Neural progenitor cell (in vitro differentiated cells): ENCODE measurements at regions not wholly inside any gene's neighbourhood (a gene's known extent, or its start where the extent isn't known, plus 50 kb on each side); places are given as distances from the start of the nearest gene placed in this dataset.

Source experiments
- DNase-seq: peaks from one replicate; pipeline ENCODE4 v3.0.0-alpha.2; 2016; ENCODE audit warnings: low spot score
- H2AFZ ChIP-seq: fragments of 200-600 bp; sonication (generic); replicated peaks from 2 replicates; pipeline ENCODE4 v1.6.1; 2016; ENCODE audit warnings: antibody characterized with exemption
- H3F3A ChIP-seq: fragments of 200-600 bp; sonication (generic); 2 replicates; pipeline ENCODE4 v1.6.1; 2016; ENCODE audit warnings: antibody characterized with exemption, low read depth
- H3K27ac ChIP-seq: fragments of 200-600 bp; sonication (generic); 2 replicates; pipeline ENCODE4 v1.5.1; 2016; ENCODE audit warnings: mild to moderate bottlenecking
- H3K27me3 ChIP-seq: fragments of 200-600 bp; sonication (generic); 2 replicates; pipeline ENCODE4 v1.6.1; 2016; ENCODE audit warnings: mild to moderate bottlenecking, moderate library complexity
- H3K36me3 ChIP-seq: fragments of 200-600 bp; sonication (generic); 2 replicates; pipeline ENCODE4 v1.5.1; 2016
- H3K4me1 ChIP-seq: fragments of 200-600 bp; sonication (generic); 2 replicates; pipeline ENCODE4 v1.6.1; 2016; ENCODE audit warnings: mixed run types
- H3K4me2 ChIP-seq: fragments of 200-600 bp; sonication (generic); 2 replicates; pipeline ENCODE4 v1.6.1; 2016
- H3K4me3 ChIP-seq: fragments of 200-600 bp; sonication (generic); 2 replicates; pipeline ENCODE4 v1.5.1; 2016
- H3K79me2 ChIP-seq: fragments of 200-600 bp; sonication (generic); 2 replicates; pipeline ENCODE4 v1.6.1; 2016; ENCODE audit warnings: low read depth
- H3K9ac ChIP-seq: fragments of 200-600 bp; sonication (generic); 2 replicates; pipeline ENCODE4 v1.6.1; 2016
- H3K9me3 ChIP-seq: fragments of 200-600 bp; sonication (generic); 2 replicates; pipeline ENCODE4 v1.5.1; 2016; ENCODE audit warnings: low read depth
- H4K20me1 ChIP-seq: fragments of 200-600 bp; sonication (generic); 2 replicates; pipeline ENCODE4 v1.6.1; 2016; ENCODE audit warnings: low read depth
- H3K27ac Mint-ChIP-seq: 3 replicates; pipeline ENCODE4 v1.8.0; 2021; ENCODE audit warnings: mixed read lengths
- H3K27me3 Mint-ChIP-seq: 2 replicates; pipeline ENCODE4 v1.8.0; 2022; ENCODE audit warnings: low read depth, mild to moderate bottlenecking, inconsistent platforms, moderate library complexity, mixed read lengths; ENCODE audit not compliant: insufficient read depth
- H3K36me3 Mint-ChIP-seq: 3 replicates; pipeline ENCODE4 v1.8.0; 2021; ENCODE audit warnings: mixed read lengths
- H3K4me1 Mint-ChIP-seq: 3 replicates; pipeline ENCODE4 v1.8.0; 2021; ENCODE audit warnings: mixed read lengths
- H3K4me3 Mint-ChIP-seq: 3 replicates; pipeline ENCODE4 v1.8.0; 2021; ENCODE audit warnings: mild to moderate bottlenecking, moderate library complexity, mixed read lengths
- H3K9me3 Mint-ChIP-seq: 3 replicates; pipeline ENCODE4 v1.8.0; 2020; ENCODE audit warnings: mixed read lengths
- EZH2 ChIP-seq: fragments of 200-600 bp; sonication (generic); IDR thresholded peaks from 2 replicates; pipeline ENCODE4 v1.6.1; 2017; ENCODE audit warnings: antibody characterized with exemption, mild to moderate bottlenecking, moderate library complexity
- EZH2phosphoT487 ChIP-seq: fragments of 200-600 bp; sonication (generic); IDR thresholded peaks from 2 replicates; pipeline ENCODE4 v1.6.1; 2017; ENCODE audit warnings: antibody characterized with exemption
- TF ChIP-seq, protein P1 (sequence below): fragments of 200-600 bp; sonication (generic); IDR thresholded peaks from 2 replicates; pipeline ENCODE4 v1.5.1; 2017; ENCODE audit warnings: antibody characterized with exemption, mild to moderate bottlenecking

- H3K36me3 ChIP-seq, result no peaks in the 10 kb centered on the region
- H3K9ac ChIP-seq, result no peak overlapping the region
- Mint-ChIP-seq H3K27me3 (no peaks in the 10 kb centered on the region), H3K9me3 (no peaks in the 10 kb centered on the region), H3K4me1 (no peaks in the 10 kb centered on the region), H3K36me3 (no peaks in the 10 kb centered on the region), H3K4me3 (no peak overlapping the region), H3K27ac (no peak overlapping the region)
- H4K20me1 ChIP-seq, result no peaks in the 10 kb centered on the region
- no peak overlapping the region for H3K4me3 ChIP-seq
- no peaks in the 10 kb centered on the region for H3F3A ChIP-seq
- H3K4me1 ChIP-seq, result no peaks in the 10 kb centered on the region
- no peak for DNase-seq
- TF ChIP-seq, protein P1, sequence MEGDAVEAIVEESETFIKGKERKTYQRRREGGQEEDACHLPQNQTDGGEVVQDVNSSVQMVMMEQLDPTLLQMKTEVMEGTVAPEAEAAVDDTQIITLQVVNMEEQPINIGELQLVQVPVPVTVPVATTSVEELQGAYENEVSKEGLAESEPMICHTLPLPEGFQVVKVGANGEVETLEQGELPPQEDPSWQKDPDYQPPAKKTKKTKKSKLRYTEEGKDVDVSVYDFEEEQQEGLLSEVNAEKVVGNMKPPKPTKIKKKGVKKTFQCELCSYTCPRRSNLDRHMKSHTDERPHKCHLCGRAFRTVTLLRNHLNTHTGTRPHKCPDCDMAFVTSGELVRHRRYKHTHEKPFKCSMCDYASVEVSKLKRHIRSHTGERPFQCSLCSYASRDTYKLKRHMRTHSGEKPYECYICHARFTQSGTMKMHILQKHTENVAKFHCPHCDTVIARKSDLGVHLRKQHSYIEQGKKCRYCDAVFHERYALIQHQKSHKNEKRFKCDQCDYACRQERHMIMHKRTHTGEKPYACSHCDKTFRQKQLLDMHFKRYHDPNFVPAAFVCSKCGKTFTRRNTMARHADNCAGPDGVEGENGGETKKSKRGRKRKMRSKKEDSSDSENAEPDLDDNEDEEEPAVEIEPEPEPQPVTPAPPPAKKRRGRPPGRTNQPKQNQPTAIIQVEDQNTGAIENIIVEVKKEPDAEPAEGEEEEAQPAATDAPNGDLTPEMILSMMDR, result no peak
- TF ChIP-seq EZH2phosphoT487, result no peak
- H2AFZ ChIP-seq, result no peak overlapping the region
- no peaks in the 10 kb centered on the region for H3K27me3 ChIP-seq
- H3K4me2 ChIP-seq, result no peak overlapping the region
- no peaks in the 10 kb centered on the region for H3K79me2 ChIP-seq
- H3K27ac ChIP-seq, result no peak overlapping the region
- H3K9me3 ChIP-seq, result no peaks in the 10 kb centered on the region
These were observed 623.0 kb downstream of the TBC1D32 start for GRCh38 chr6:120711255-120711654.

DNA sequence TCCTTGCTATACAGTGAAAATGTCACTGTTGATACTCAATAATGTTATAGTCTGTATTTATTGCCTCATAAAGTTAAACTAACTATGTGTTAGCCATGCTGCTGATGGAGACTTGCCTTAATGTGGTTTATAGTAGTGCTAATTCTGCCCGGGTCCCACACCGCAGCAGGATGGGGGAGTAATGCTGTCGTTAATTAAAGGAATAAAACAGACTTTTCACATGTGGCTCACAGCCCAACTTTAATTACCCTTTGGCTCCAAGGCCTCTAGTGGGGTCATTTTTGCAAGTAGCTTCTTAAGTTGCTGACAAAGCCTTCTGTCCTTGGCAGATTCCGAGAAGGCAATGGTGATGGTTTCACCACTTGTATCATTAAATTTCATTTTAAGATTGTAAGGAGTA lies 634.3 kb downstream of the TBC1D32 start:
- Histone ChIP-seq H3K79me2 (no peaks in the 10 kb centered on the region), H3K27ac (no peak overlapping the region), H3F3A (no peaks in the 10 kb centered on the region), H3K9ac (no peak overlapping the region), H3K9me3 (no peaks in the 10 kb centered on the region), H3K27me3 (no peaks in the 10 kb centered on the region), H3K4me3 (no peak overlapping the region), H3K4me1 (no peaks in the 10 kb centered on the region), H4K20me1 (no peaks in the 10 kb centered on the region), H2AFZ (no peak overlapping the region), H3K4me2 (no peak overlapping the region), H3K36me3 (no peaks in the 10 kb centered on the region)
- Mint-ChIP-seq H3K27me3 (no peaks in the 10 kb centered on the region), H3K9me3 (no peaks in the 10 kb centered on the region), H3K27ac (no peak overlapping the region), H3K36me3 (no peaks in the 10 kb centered on the region), H3K4me3 (no peak overlapping the region), H3K4me1 (no peaks in the 10 kb centered on the region)
- no peak for DNase-seq
- TF ChIP-seq, protein P1, result no peak
- TF ChIP-seq EZH2phosphoT487 (no peak), EZH2 (no peak)

DNA sequence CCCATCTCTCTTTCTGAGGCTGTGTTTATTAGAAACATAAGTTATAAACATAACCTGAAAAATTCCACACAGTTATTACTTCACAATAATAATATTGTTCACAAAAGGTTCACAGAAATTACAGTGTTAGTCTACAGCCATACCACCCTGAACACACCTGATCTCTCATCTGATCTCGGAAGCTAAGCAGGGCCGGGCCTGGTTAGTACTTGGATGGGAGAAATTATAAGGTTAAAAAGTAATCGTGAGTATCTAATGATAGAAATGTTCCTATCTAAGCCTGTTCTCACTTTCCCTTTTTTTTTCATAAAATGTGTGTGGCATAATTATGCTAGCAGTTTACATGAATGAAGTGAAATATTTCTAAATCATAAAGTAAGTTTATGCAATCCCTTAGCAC lies 647.8 kb downstream of the TBC1D32 start:
- peaks cover 2% of the 10 kb centered on the region for H3K9me3 Mint-ChIP-seq

DNA sequence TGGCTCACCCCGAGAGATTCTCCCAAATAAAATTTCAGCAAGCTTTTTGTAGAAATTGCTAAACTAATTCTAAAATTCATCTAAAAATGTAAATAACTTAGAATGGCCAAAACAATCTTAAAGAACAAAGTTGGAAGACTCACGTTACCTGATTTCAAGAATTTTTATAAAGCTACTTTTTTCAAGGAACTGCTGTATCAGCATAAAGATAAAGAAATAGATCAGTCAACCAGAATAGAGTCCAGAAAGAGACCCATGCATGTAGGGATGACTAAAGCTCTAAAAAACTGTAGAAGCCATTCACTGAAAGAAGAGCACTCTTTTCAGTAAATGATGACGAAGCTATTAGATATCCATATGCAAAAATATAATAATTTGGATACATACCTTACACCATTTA lies 652.1 kb downstream of the TBC1D32 start:
- Histone ChIP-seq H3K4me2 (no peak overlapping the region), H3K27me3 (no peaks in the 10 kb centered on the region), H3F3A (no peaks in the 10 kb centered on the region), H4K20me1 (no peaks in the 10 kb centered on the region), H3K36me3 (no peaks in the 10 kb centered on the region), H3K79me2 (no peaks in the 10 kb centered on the region), H2AFZ (no peak overlapping the region), H3K9me3 (no peaks in the 10 kb centered on the region), H3K27ac (no peak overlapping the region), H3K4me3 (no peak overlapping the region), H3K9ac (no peak overlapping the region), H3K4me1 (no peaks in the 10 kb centered on the region)
- no peak for TF ChIP-seq EZH2
- TF ChIP-seq, protein P1, result no peak
- TF ChIP-seq EZH2phosphoT487, result no peak
- no peak for DNase-seq
- no peak overlapping the region for H3K4me3 Mint-ChIP-seq
- H3K27me3 Mint-ChIP-seq, result no peaks in the 10 kb centered on the region
- H3K36me3 Mint-ChIP-seq, result no peaks in the 10 kb centered on the region
- no peaks in the 10 kb centered on the region for H3K4me1 Mint-ChIP-seq
- H3K27ac Mint-ChIP-seq, result no peak overlapping the region
- H3K9me3 Mint-ChIP-seq, result no peaks in the 10 kb centered on the region

More for the DNA sequence above, 647.8 kb downstream of the TBC1D32 start:
- H3K27me3 Mint-ChIP-seq, result no peaks in the 10 kb centered on the region
- Histone ChIP-seq H4K20me1 (no peaks in the 10 kb centered on the region), H3K27me3 (no peaks in the 10 kb centered on the region), H3K4me3 (no peak overlapping the region), H3K36me3 (no peaks in the 10 kb centered on the region), H3K4me2 (no peak overlapping the region), H2AFZ (no peak overlapping the region), H3K9ac (no peak overlapping the region), H3K27ac (no peak overlapping the region), H3K4me1 (no peaks in the 10 kb centered on the region), H3K79me2 (no peaks in the 10 kb centered on the region), H3K9me3 (no peaks in the 10 kb centered on the region), H3F3A (no peaks in the 10 kb centered on the region)
- no peak overlapping the region for H3K4me3 Mint-ChIP-seq
- TF ChIP-seq EZH2phosphoT487, result no peak
- DNase-seq, result no peak
- no peaks in the 10 kb centered on the region for H3K4me1 Mint-ChIP-seq
- no peaks in the 10 kb centered on the region for H3K36me3 Mint-ChIP-seq
- no peak overlapping the region for H3K27ac Mint-ChIP-seq
